ENCODE measurements at regions not wholly inside any gene's neighbourhood (a gene's known extent, or its start where the extent isn't known, plus 50 kb on each side); places are given as distances from the start of the nearest gene placed in this dataset.

DNA sequence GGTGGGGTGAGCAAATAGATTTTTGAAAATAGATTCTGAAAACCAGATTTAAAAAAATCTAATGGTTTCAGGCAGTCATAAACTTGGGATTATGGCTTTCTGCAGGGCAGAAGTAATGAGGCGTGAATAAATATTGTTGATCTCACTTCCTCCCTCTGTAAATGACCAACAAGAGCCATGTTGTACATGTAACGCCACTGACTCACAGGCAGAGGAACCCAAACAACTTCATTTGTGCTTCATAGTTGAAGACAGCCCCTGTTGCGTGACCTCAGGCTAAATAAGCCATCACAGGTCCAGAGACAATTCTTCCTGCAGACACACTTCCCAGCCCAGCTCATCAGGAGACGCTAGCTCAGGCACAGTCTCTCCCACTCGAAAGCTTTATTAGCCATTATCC lies 59.1 kb upstream of the F13A1 start:
- TF ChIP-seq, protein P1, sequence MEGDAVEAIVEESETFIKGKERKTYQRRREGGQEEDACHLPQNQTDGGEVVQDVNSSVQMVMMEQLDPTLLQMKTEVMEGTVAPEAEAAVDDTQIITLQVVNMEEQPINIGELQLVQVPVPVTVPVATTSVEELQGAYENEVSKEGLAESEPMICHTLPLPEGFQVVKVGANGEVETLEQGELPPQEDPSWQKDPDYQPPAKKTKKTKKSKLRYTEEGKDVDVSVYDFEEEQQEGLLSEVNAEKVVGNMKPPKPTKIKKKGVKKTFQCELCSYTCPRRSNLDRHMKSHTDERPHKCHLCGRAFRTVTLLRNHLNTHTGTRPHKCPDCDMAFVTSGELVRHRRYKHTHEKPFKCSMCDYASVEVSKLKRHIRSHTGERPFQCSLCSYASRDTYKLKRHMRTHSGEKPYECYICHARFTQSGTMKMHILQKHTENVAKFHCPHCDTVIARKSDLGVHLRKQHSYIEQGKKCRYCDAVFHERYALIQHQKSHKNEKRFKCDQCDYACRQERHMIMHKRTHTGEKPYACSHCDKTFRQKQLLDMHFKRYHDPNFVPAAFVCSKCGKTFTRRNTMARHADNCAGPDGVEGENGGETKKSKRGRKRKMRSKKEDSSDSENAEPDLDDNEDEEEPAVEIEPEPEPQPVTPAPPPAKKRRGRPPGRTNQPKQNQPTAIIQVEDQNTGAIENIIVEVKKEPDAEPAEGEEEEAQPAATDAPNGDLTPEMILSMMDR (conservative IDR thresholded peaks at IDR 0.05), result no peak
- no peak for TF ChIP-seq ZFX (IDR thresholded peaks at IDR 0.05)
